Aorta (tissue), 5 donors: ENCODE measurements at regions not wholly inside any gene's neighbourhood (a gene's known extent, or its start where the extent isn't known, plus 50 kb on each side); places are given as distances from the start of the nearest gene placed in this dataset.

Experiments used
- ATAC-seq: fragments of 200-7000 bp; cut with Tn5 transposase; one replicate; pipeline ENCODE4 v1.9.1; 2022; ENCODE audit warnings: moderate library complexity; ENCODE audit not compliant: low FRiP score
- DNase-seq, 2 donors: peaks; one replicate each; pipeline ENCODE4 v3.0.0-alpha.2; 2020
- H3K27ac ChIP-seq, 2 donors: one replicate each; pipeline ENCODE4 v1.5.1; 2013; ENCODE audit warnings: low read length in 2 of 2, mild to moderate bottlenecking in 2 of 2, moderate library complexity in 2 of 2, control low read depth in 1 of 2, inconsistent platforms in 1 of 2, low read depth in 1 of 2
- H3K27me3 ChIP-seq, 2 donors: one replicate each; pipeline ENCODE4 v1.6.1; 2013; ENCODE audit warnings: control low read depth in 1 of 2, low read length in 1 of 2, mild to moderate bottlenecking in 1 of 2, moderate library complexity in 1 of 2; ENCODE audit not compliant: insufficient read depth in 2 of 2, control insufficient read depth in 1 of 2
- H3K36me3 ChIP-seq, 2 donors: one replicate each; pipeline ENCODE4 v1.6.1; 2013; ENCODE audit warnings: control low read depth in 1 of 2, low read length in 1 of 2, mild to moderate bottlenecking in 1 of 2; ENCODE audit not compliant: insufficient read depth in 2 of 2, control insufficient read depth in 1 of 2
- H3K4me1 ChIP-seq, 2 donors: one replicate each; pipeline ENCODE4 v1.6.1; 2013; ENCODE audit warnings: low read length in 2 of 2, control low read depth in 1 of 2, mild to moderate bottlenecking in 1 of 2, moderate library complexity in 1 of 2; ENCODE audit not compliant: insufficient read depth in 2 of 2, control insufficient read depth in 1 of 2
- H3K4me3 ChIP-seq, 2 donors: one replicate each; pipeline ENCODE4 v1.5.1; 2013; ENCODE audit warnings: low read length in 2 of 2, control low read depth in 1 of 2, mild to moderate bottlenecking in 1 of 2
- H3K9me3 ChIP-seq: one replicate; pipeline ENCODE4 v1.6.1; 2013; ENCODE audit warnings: mild to moderate bottlenecking, low read length; ENCODE audit not compliant: control insufficient read depth
- WGBS, 2 donors: extraction: QIAGEN DNeasy Blood & Tissue Kit; methylation state at CpG; one replicate each; pipeline ENCODE4 v1.1.7; 2013; 5-methylcytosine and 5-hydroxymethylcytosine counted together
- intact Hi-C, 2 donors: fragments of 100-400 bp; cut with DNase I; formaldehyde crosslinking; loops; one replicate each; pipeline versions ENCODE4 v1.14.2 to v1.15.0; 2022
- donor health status: healthy with polysubstance abuse.
- donor health status: Bipolar disorder and iron deficiency.
- donor health status: DM: no; HTN: no; CAD: no.
- donor health status: DM: no; HTN: no; CAD: no.
- donor health status: DM: yes; HTN: yes; CAD: no.

DNA sequence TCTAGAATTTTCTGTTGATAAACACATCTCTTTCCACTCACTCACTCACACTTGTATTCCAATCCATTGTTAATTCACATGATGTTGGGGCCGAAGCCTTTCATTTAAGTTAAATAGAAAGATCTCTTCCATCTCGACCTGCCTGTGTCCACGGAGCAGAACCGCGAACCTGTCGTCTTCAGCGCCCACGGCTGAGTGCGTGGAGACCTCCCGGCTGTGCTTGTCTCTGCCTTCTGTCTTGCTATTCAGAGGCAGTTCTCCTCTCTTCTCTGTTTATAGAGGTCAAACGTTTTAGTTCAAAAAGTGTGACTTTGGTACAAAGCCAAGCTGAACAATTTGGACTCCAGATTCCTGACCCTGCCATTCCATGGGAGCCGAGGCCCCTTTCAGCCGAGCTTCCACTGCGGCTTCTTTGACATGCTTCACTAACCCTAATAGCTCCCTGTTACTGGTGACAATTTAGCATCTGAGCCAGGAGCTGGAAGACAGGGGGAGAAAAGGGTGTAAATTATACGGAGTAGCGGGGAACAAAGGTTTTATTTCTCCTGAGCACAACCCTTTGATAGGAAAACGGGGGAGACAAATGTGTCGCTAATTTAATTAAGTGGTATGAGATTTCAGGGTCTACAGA lies 314.4 kb upstream of the IRX4 start:
- no peaks in the 10 kb centered on the region for H3K36me3 ChIP-seq
- ATAC-seq (no peak), DNase-seq (peak in 1 of 2 donors; percentile 7)
- H3K9me3 ChIP-seq = peaks cover 8% of the 10 kb centered on the region
- 43 to 52% methylated on average over 18 of the region's 18 CpGs for WGBS, 2 donors
- H3K4me1 ChIP-seq = no peaks in the 10 kb centered on the region
- H3K27me3 ChIP-seq = no peaks in the 10 kb centered on the region
- no peak overlapping the region for H3K27ac ChIP-seq
- intact Hi-C loops = no loop called here
- no peak overlapping the region for H3K4me3 ChIP-seq

DNA sequence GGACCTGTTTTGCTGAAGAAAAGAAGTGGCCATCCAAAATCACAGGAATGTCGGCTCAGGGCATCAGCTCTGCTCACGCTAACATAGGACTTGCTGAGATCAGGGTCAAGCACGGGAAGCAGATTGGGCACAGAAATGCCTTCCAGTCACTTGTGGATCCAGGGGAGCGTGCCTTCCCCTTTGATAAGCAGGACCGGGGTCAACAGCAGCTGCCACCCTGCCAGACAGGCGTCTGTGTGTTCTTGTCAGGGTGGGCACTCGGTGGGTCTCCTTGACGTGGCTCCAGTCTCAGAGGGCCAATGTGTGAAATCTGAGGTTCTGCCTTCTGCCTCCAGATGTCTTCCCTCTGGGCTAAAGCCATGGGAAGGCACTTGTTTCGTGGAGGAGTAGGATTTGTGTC lies 313.7 kb upstream of the IRX4 start:
- WGBS, 2 donors = 58 to 59% methylated on average over 9 of the region's 9 CpGs
- no peaks in the 10 kb centered on the region for H3K4me1 ChIP-seq
- no peak overlapping the region for H3K4me3 ChIP-seq
- no peaks in the 10 kb centered on the region for H3K27me3 ChIP-seq
- DNase-seq (no peak), ATAC-seq (no peak)
- no peaks in the 10 kb centered on the region for H3K36me3 ChIP-seq
- H3K27ac ChIP-seq = no peak overlapping the region
- H3K9me3 ChIP-seq = peaks cover 8% of the 10 kb centered on the region
- intact Hi-C loops = no loop called here

DNA sequence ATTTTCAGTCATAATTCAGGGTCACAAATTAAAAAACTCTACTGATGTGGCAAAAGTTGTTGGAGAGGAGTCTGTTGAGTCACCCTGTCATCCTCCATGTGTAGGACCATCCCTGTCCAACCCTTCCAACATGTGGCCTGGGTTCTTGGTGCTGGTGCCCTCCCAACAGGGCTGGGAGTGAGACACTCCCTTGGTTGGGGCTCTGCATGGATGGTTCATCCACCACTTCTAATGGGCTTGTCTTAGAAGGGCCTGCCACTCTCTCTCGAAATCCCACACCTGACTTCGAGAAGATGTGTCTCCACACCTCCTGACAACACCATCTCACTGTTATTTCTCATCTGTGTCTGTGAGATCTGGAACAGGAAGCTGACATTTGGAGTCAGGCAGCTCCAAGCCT lies 312.2 kb upstream of the IRX4 start:
- intact Hi-C loops = no loop called here
- H3K36me3 ChIP-seq = no peaks in the 10 kb centered on the region
- ATAC-seq = no peak
- no peak for DNase-seq
- H3K9me3 ChIP-seq = peaks cover 8% of the 10 kb centered on the region
- no peak overlapping the region for H3K4me3 ChIP-seq
- 72% methylated on average over 2 of the region's 2 CpGs for WGBS, 2 donors
- no peaks in the 10 kb centered on the region for H3K27me3 ChIP-seq
- no peak overlapping the region for H3K27ac ChIP-seq
- H3K4me1 ChIP-seq = no peaks in the 10 kb centered on the region

DNA sequence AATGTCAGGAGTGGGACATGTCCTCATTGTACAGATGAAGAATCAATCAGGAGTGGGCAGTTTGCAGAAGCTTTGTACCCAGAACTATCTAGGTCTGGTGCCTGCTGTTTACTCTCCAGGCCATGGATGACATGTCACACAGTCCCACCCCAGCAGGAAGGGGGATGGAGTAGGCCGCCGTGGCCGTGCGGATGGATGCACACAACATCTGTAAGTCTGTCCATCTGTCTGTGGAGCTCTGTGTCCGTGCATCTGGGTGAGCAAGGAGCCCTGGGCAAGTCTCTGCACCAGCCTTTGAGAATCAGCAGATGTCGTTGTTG lies 311.5 kb upstream of the IRX4 start:
- DNase-seq (no peak), ATAC-seq (no peak)
- peaks cover 8% of the 10 kb centered on the region for H3K9me3 ChIP-seq
- no peaks in the 10 kb centered on the region for H3K27me3 ChIP-seq
- no peaks in the 10 kb centered on the region for H3K4me1 ChIP-seq
- H3K4me3 ChIP-seq = no peak overlapping the region
- WGBS, 2 donors = 69 to 87% methylated on average over 6 of the region's 6 CpGs
- H3K27ac ChIP-seq = no peak overlapping the region
- intact Hi-C loops = no loop called here
- H3K36me3 ChIP-seq = no peaks in the 10 kb centered on the region

DNA sequence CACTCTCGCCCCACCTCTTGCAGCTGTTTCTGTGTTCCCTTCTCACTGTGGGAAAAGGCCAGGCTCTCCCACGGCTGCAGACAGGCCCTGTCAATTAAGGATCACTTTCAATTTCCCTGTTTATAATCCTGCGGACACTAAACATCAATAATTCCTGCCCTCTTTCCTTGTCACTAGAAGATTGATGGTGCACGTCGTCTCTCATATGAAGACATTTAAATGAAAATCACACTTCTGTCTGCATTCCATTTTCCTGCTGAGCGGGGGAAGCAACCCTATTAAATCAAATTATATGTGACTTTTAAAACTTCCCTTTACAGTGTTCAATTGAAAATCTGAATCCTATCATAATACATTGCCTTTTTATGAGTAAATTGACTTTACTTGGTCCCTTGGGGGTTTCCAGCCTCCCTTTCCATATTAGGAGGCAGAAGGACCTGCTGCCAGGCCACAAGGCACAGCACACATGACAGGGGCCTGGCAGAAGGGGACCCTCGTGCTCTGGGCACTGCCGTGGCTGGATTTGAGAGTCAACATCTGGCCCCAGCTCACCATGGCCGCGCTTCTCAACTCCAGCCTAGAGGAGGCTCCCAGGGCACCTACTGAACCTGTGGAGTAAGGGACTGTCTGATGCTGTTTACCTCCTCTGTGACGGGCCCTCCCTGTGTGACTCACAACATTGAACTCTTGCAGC lies 311.0 kb upstream of the IRX4 start:
- no peaks in the 10 kb centered on the region for H3K4me1 ChIP-seq

DNA sequence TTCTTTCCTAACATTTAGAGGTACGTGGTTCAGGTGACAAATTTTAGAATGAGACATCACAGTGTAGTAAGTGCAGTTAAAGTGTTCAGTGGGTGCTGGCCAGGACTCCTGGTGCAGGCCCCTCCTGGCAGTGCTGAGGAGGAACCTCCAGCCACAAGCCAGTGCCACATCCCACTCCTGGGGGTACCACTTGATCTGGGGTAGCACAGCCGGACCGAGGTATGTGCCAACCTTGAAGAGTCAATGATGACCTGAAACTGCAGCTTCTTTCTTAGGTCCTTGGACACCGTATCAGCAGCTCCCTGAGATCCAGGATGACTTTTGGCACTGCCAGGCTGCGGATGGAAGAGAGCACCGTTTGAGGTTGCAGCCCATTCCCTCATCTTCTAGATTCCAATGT lies 310.4 kb upstream of the IRX4 start:
- no peak overlapping the region for H3K4me3 ChIP-seq
- no peak overlapping the region for H3K27ac ChIP-seq
- peaks cover 8% of the 10 kb centered on the region for H3K9me3 ChIP-seq
- WGBS, 2 donors = 50 to 60% methylated on average over 6 of the region's 6 CpGs
- DNase-seq = peak in 1 of 2 donors; percentile 22
- no peaks in the 10 kb centered on the region for H3K4me1 ChIP-seq
- intact Hi-C loops = no loop called here
- no peaks in the 10 kb centered on the region for H3K27me3 ChIP-seq
- H3K36me3 ChIP-seq = no peaks in the 10 kb centered on the region
- ATAC-seq = no peak

More for the DNA sequence above, 311.0 kb upstream of the IRX4 start:
- 34 to 43% methylated on average over 11 of the region's 11 CpGs for WGBS, 2 donors
- ATAC-seq = no peak
- Histone ChIP-seq H3K9me3 (peaks cover 8% of the 10 kb centered on the region), H3K27me3 (no peaks in the 10 kb centered on the region), H3K27ac (no peak overlapping the region), H3K4me3 (no peak overlapping the region), H3K36me3 (no peaks in the 10 kb centered on the region)
- DNase-seq = no peak
- intact Hi-C loops = no loop called here

DNA sequence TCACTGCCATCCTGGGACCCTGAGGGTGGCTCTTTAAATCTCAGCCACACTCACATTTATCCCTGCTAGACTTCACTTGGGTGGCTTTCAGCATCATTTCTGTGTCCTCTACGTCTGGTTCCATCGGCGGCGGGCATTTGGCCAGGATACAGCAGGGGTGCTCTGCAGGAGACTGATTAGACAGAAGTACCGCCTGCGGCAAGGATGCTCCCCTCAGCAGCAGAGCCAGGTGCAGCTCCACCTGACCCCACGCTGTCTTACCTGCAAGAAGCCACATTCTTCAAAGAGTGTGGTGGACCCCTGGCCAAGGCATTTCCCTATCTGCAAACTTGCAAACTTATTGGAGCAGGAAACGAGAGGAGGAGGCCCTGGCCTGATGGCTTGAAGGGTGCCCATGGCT lies 309.8 kb upstream of the IRX4 start:
- DNase-seq (peak in 1 of 2 donors; percentile 35), ATAC-seq (no peak)
- Histone ChIP-seq H3K9me3 (peaks cover 8% of the 10 kb centered on the region), H3K27me3 (no peaks in the 10 kb centered on the region), H3K36me3 (no peaks in the 10 kb centered on the region), H3K4me1 (no peaks in the 10 kb centered on the region), H3K27ac (no peak overlapping the region), H3K4me3 (no peak overlapping the region)
- 66 to 79% methylated on average over 8 of the region's 8 CpGs for WGBS, 2 donors
- intact Hi-C loops = no loop called here

DNA sequence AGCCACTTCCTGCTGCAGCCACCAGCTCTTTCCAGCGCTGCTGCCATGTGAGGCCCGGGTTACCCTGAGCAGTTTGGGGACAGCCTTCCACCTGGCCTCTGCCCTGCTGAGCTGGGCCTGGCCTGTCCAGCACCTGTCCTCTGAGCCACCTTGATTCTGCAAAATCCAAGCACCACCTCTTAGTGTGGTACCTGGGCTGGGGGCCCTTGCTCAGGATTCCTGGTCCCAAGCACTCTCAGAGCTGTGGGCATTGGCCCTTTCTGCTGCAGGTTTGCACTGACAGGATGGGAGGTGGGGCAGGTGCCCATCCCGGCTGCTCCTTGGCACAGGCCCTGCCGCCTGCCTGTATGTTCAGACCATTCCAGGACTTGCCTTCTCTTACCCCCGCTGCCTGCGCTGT lies 309.2 kb upstream of the IRX4 start:
- ATAC-seq = no peak
- Histone ChIP-seq H3K4me3 (no peak overlapping the region), H3K9me3 (peaks cover 8% of the 10 kb centered on the region), H3K4me1 (no peaks in the 10 kb centered on the region), H3K27me3 (no peaks in the 10 kb centered on the region), H3K36me3 (no peaks in the 10 kb centered on the region), H3K27ac (no peak overlapping the region)
- intact Hi-C loops = no loop called here
- 72 to 78% methylated on average over 6 of the region's 6 CpGs for WGBS, 2 donors
- peak in 1 of 2 donors; percentile 51 for DNase-seq

DNA sequence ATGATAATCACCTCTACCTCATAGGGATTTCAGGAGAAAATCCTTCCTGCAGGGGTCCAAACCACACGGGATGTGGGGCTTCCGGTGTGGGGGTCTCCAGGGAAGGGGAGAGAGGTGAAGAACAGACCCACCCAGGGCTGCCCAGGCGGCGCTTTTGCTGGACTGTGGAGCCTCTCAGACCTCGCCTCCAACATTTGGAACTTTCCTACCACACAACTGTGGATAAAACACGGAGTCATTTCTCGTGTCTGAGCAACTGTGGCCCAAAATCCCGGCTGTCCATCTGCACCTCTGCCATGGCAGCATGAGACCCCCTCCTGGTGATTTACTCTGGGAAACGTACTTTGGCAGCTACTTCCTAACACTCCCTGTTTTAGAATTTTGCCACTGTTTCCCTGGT lies 307.8 kb upstream of the IRX4 start:
- Histone ChIP-seq H3K4me1 (no peaks in the 10 kb centered on the region), H3K27me3 (no peaks in the 10 kb centered on the region)
- 41 to 50% methylated on average over 9 of the region's 9 CpGs for WGBS, 2 donors

More for the DNA sequence above, 307.8 kb upstream of the IRX4 start:
- DNase-seq (peak in 1 of 2 donors; percentile 68), ATAC-seq (no peak)
- Histone ChIP-seq H3K36me3 (no peaks in the 10 kb centered on the region), H3K27ac (no peak overlapping the region), H3K9me3 (peaks cover 8% of the 10 kb centered on the region), H3K4me3 (no peak overlapping the region)
- intact Hi-C loops = no loop called here
